ENCODE measurements at regions not wholly inside any gene's neighbourhood (a gene's known extent, or its start where the extent isn't known, plus 50 kb on each side); places are given as distances from the start of the nearest gene placed in this dataset.

DNA sequence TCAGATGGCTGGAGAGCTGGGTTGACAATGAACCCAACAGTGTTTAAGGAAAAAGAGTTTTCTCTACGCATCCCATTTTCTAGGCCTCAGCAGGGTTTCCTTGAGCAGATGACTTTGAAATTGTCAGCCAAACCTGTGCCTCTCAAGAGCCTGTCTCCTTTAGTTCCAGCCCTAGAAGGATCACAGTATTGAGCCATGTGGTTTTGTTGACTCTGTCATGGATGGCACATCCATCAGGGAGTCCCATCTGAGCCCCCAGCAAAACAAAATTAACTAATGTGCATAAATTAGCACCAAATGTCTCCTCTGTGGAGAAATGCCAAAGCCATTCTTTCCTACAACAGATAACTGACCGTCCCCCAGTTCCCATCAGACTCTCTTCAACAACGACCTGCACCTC, 103.8 kb upstream of the BLID start:
- no peak for TF ChIP-seq POLR2A (IDR thresholded peaks at IDR 0.05; ENCODE audit: low read depth, low read length)
- no peak for TF ChIP-seq TAF1 (IDR thresholded peaks at IDR 0.05; ENCODE audit: low read depth, low read length)
- no peak for TF ChIP-seq POLR2AphosphoS5 (IDR thresholded peaks at IDR 0.05; ENCODE audit: low read depth, low read length)
- no peak for TF ChIP-seq POU2F2 (IDR thresholded peaks at IDR 0.05; ENCODE audit: low read depth, low read length)
- TF ChIP-seq SPI1 (IDR thresholded peaks at IDR 0.05; ENCODE audit: low read depth, low read length), result no peak

All from GM12891 (cell line).